Inflammatory macrophage treated with lipopolysaccharide for 1 hour (primary cell): ENCODE measurements at regions not wholly inside any gene's neighbourhood (a gene's known extent, or its start where the extent isn't known, plus 50 kb on each side); places are given as distances from the start of the nearest gene placed in this dataset.
"Not testable (repeated sequence)": the region's sequence is repeated elsewhere in the genome, so short reads cannot be mapped to it uniquely, and the experiment has no call there.

Experiments used
- DNase-seq, 2 donors: peaks; one replicate each; pipeline ENCODE4 v3.0.0-alpha.2; 2020 to 2022

GRCh38 chr13:58660826-58661225 is 1029.3 kb downstream of the PCDH17 start:
- DNase-seq, result no peak

GRCh38 chr13:58666331-58666730 is 1034.8 kb downstream of the PCDH17 start:
- DNase-seq, result no peak

GRCh38 chr13:58667096-58667495 is 1035.6 kb downstream of the PCDH17 start:
- no peak for DNase-seq

GRCh38 chr13:58680115-58680514 is 1048.6 kb downstream of the PCDH17 start:
- no peak for DNase-seq

- no peak for DNase-seq
These were observed 1051.1 kb downstream of the PCDH17 start for GRCh38 chr13:58682616-58683015.

GRCh38 chr13:58687148-58687547 is 1055.6 kb downstream of the PCDH17 start:
- DNase-seq, result no peak

GRCh38 chr13:58698531-58698930 is 1067.0 kb downstream of the PCDH17 start:
- no peak for DNase-seq

- peak; percentile 23 to 41 for DNase-seq
These were observed 1073.4 kb downstream of the PCDH17 start for GRCh38 chr13:58704953-58705352.

GRCh38 chr13:58706421-58706820 is 1074.9 kb downstream of the PCDH17 start:
- DNase-seq, result no peak

- no peak for DNase-seq
These were observed 1080.6 kb downstream of the PCDH17 start for GRCh38 chr13:58712191-58712590.

GRCh38 chr13:58714016-58714415 is 1082.5 kb downstream of the PCDH17 start:
- DNase-seq, result not testable (repeated sequence)

GRCh38 chr13:58721273-58721672 is 1089.7 kb downstream of the PCDH17 start:
- no peak for DNase-seq

GRCh38 chr13:58728126-58728525 is 1096.6 kb downstream of the PCDH17 start:
- no peak for DNase-seq

- DNase-seq, result no peak
These were observed 1097.8 kb downstream of the PCDH17 start for GRCh38 chr13:58729361-58729760.

GRCh38 chr13:58744686-58745085 is 1113.1 kb downstream of the PCDH17 start:
- no peak for DNase-seq

- no peak for DNase-seq
These were observed 1136.0 kb downstream of the PCDH17 start for GRCh38 chr13:58767566-58767965.

- no peak for DNase-seq
These were observed 1141.8 kb downstream of the PCDH17 start for GRCh38 chr13:58773280-58773859.

- no peak for DNase-seq
These were observed 1151.2 kb downstream of the PCDH17 start for GRCh38 chr13:58782736-58783135.

GRCh38 chr13:58792854-58793253 is 1161.3 kb downstream of the PCDH17 start:
- DNase-seq, result no peak

GRCh38 chr13:58795715-58796114 is 1164.2 kb downstream of the PCDH17 start:
- DNase-seq, result no peak

GRCh38 chr13:58804832-58805231 is 1173.3 kb downstream of the PCDH17 start:
- no peak for DNase-seq

GRCh38 chr13:58806401-58806800 is 1174.9 kb downstream of the PCDH17 start:
- DNase-seq, result no peak

- no peak for DNase-seq
These were observed 1192.2 kb downstream of the PCDH17 start for GRCh38 chr13:58823701-58824100.

GRCh38 chr13:58827904-58828303 is 1196.4 kb downstream of the PCDH17 start:
- DNase-seq, result no peak

GRCh38 chr13:58830841-58831240 is 1199.3 kb downstream of the PCDH17 start:
- DNase-seq, result no peak

GRCh38 chr13:58838615-58839014 is 1207.1 kb downstream of the PCDH17 start:
- DNase-seq, result no peak
